GM19238 (cell line): ENCODE measurements at regions not wholly inside any gene's neighbourhood (a gene's known extent, or its start where the extent isn't known, plus 50 kb on each side); places are given as distances from the start of the nearest gene placed in this dataset.
"Not testable (repeated sequence)": the region's sequence is repeated elsewhere in the genome, so short reads cannot be mapped to it uniquely, and the experiment has no call there.

Source experiments
- DNase-seq: peaks from one replicate; pipeline ENCODE4 v3.0.0; 2011; ENCODE audit warnings: low spot score; ENCODE audit not compliant: insufficient read length

DNA sequence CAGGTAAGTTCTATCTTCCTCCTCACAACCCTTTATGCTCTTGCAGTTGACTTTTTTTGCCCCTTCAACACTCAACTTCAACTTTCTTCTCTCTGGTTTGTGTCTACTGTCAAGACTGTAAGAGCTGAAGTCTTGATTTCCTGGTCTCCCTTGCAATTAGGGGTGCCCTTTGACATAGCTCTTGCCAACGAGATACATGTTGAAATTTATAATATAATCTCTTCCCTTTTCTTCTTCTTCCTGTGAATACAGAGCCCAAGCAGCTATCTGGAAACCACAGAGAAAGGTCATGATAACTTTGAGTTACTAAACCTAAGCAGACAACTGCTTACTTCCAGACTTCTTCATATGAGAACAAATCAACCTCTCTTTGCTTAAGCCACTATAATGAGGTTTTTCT lies 163.5 kb downstream of the MC4R start:
- DNase-seq: no peak

GRCh38 chr18:60202708-60203107 lies 169.9 kb downstream of the MC4R start:
- DNase-seq: no peak

- no peak for DNase-seq
These were observed 172.0 kb downstream of the MC4R start for GRCh38 chr18:60200558-60200957.

DNA sequence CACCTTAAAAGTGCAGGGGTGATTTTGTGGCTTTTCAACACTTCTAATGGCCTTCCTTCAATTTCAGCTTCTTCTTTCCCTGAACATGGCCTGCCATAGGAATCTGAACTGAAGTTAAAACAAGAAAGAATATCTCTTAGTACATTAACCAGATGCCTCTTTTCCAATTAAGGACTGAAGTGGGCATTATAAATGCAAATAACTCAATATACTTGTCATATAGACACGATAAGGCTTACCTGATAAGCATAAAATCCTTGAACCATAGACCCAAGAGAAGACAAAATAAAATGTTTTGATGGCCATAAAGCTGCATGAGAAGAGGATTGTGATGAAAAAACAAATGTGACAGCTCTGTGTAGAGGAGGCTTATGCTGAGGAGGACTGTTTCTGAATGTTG lies 173.1 kb downstream of the MC4R start:
- no peak for DNase-seq

DNA sequence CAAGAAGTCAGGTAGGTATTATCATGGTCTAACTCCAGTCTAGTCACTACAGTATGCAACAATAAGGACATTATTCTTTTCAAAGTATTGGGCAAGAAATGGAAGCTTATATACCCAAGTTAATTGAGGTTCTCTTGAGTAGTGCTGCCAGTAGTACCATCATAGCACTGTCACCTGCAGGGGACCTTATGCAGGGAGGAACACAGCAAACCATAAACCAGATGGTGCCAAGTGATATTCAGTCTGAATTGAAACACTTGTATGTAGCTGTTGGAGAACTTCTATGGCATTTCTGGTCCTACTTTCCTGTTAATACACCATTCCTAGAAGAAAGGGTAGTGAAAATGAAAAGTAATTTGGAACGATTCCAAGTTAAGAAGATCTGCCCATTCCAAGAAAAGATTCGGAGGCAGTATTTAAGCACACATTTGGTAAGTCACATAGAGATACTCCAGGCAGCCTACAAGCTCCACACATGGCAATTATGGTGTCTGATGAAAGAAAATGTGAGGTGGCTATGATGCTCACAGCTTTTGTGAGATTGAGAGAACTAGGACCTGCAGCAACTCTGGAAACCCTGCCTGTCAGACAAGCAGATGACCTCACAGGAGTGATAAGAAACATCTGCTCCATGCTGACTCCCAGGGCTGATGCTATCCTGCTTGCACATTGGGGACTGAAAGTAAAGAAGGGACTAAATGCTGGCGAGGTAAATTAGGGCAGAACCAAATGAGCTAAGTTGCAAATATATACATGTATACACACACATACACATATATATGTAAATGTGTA lies 174.7 kb downstream of the MC4R start:
- DNase-seq: no peak

DNA sequence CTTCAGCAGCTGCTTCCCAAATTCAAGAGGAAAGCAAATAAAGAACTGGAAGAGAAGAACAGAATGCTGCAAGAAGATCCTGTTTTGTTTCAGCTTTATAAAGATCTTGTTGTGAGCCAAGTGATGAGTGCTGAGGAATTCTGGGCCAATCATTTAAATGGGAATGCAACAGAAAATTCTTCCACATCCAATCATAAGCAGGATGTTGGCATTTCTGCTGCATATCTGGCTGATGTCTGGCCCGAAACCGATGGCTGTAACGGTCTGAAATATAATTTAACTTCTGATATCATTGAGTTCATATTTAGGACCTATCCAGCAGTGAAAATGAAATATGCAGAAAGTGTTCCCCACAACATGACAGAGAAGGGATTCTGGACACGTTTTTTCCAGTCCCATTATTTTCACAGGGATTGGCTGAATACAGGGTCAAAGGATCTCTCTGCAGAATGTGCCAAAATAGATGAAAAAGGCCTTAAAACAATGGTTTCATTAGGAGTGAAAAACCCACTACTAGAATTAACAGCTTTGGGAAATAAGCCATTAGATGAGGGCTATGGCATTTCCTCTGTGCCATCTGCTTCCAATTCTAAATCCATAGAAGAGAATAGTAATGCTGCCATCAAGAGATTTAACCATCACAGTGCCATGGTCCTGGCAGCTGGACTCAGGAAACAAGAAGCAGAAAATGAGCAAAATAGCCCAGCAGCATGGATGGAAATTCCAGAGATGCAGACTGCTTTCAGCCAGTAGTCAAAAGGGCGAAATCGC lies 175.6 kb downstream of the MC4R start:
- DNase-seq: no peak

GRCh38 chr18:60193780-60194179 lies 178.8 kb downstream of the MC4R start:
- DNase-seq: no peak

GRCh38 chr18:60191926-60192325 lies 180.6 kb downstream of the MC4R start:
- no peak for DNase-seq

- no peak for DNase-seq
These were observed 182.7 kb downstream of the MC4R start for GRCh38 chr18:60189856-60190255.

DNA sequence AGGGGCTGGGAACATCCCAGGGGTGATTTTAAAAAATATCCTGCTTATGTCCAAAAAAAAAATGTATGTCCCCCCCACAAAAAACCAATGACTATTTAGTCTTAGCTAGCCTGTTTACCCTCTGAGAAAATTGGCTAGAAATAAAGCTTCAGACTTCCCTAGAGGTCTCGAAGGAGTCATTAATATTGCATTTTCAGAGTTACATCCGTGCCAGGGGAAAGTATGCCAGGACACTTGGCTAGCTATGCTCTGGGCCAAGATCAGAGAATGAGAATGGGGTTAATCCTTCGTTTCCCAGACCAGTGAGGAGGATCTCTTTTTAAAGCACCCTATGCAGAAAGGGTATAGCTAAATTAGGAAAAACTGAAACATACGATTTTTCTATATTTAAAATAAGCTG lies 183.6 kb downstream of the MC4R start:
- DNase-seq: no peak

GRCh38 chr18:60182223-60182622 lies 190.4 kb downstream of the MC4R start:
- DNase-seq: no peak

- DNase-seq: no peak
These were observed 191.9 kb downstream of the MC4R start for GRCh38 chr18:60180671-60181070.

- DNase-seq: not testable (repeated sequence)
These were observed 194.4 kb downstream of the MC4R start for GRCh38 chr18:60178224-60178623.

GRCh38 chr18:60176259-60176658 lies 196.3 kb downstream of the MC4R start:
- DNase-seq: no peak

DNA sequence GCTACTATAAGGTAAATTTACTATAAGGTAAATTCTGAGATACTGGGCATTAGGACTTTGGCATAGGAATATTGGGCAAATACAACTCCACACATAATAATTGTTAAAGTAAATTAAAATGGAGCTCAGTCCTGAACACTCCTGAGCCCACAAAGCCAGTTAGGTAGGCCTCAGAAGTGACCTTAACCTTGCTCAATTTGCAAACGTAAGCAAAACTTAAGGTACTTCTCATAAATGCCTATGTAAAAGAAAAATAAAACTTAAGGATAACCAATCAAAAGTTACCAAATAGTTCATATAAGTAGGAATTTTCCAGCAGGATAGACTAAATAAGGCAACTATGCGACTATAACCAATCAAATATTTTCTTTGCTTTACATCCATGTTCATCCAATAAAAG lies 197.7 kb downstream of the MC4R start:
- DNase-seq: no peak

GRCh38 chr18:60172030-60172429 lies 200.5 kb downstream of the MC4R start:
- DNase-seq: no peak

- no peak for DNase-seq
These were observed 209.0 kb downstream of the MC4R start for GRCh38 chr18:60163622-60164021.

- DNase-seq: no peak
These were observed 210.2 kb downstream of the MC4R start for GRCh38 chr18:60162388-60162787.

GRCh38 chr18:60157810-60158209 lies 214.8 kb downstream of the MC4R start:
- DNase-seq: no peak

GRCh38 chr18:60153376-60153775 lies 219.2 kb downstream of the MC4R start:
- DNase-seq: no peak

GRCh38 chr18:60149316-60149715 lies 223.3 kb downstream of the MC4R start:
- DNase-seq: no peak

DNA sequence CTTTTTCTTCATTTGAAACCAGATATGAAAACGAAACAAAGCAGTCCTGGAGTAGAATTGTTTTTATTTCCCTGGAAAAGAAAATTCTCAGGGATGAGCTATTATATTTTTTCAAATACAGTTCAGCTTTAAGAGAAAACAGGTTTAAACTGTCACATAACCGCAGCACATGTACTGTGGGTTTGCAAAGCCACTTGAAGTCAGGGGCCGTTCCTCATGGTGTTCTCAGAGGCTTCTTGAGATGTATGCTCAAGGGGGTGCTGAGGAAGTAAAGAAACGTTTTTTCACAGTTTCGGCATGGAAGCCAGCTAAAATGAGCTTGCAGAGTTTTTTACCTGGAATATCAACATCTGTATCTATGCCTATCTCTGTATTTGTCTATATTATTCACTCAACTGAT lies 225.3 kb downstream of the MC4R start:
- no peak for DNase-seq
